Panc1 (cell line): ENCODE measurements at regions not wholly inside any gene's neighbourhood (a gene's known extent, or its start where the extent isn't known, plus 50 kb on each side); places are given as distances from the start of the nearest gene placed in this dataset.

ENCODE experiments used
- ATAC-seq: fragments of 200-7000 bp; cut with Tn5 transposase; 2 replicates; pipeline ENCODE4 v1.9.1; 2020; ENCODE audit warnings: mild to moderate bottlenecking, moderate library complexity
- BruUV-seq: library from RNA; stranded (reverse); fragments of 400-500 nt; replicated peaks from 2 replicates; lab custom pipeline; 2021; lab: Mats Ljungman, UMichigan
- CTCF ChIA-PET: fragments of 300-600 bp; sonication (Branson Sonifier 250); formaldehyde crosslinking; loops from one replicate; lab custom pipeline; 2022; ENCODE audit warnings: antibody characterized with exemption; lab: Charles Lee
- POLR2A ChIA-PET: fragments of 300-600 bp; sonication (Branson Sonifier 250); formaldehyde crosslinking; loops from one replicate; lab custom pipeline; 2022; ENCODE audit warnings: antibody characterized with exemption; lab: Charles Lee
- DNase-seq: peaks from one replicate; pipeline ENCODE4 v3.0.0-alpha.2; 2010; ENCODE audit warnings: low read depth, low spot score
- H3K27ac ChIP-seq: 2 replicates; pipeline ENCODE4 v1.5.1; 2011; ENCODE audit warnings: mild to moderate bottlenecking, low read length, inconsistent platforms
- H3K27me3 ChIP-seq: fragments of 200-500 bp; sonication (Bioruptor generic); 2 replicates; pipeline ENCODE4 v1.6.0; 2014; ENCODE audit warnings: low read length, inconsistent platforms; ENCODE audit not compliant: control insufficient read depth, insufficient read depth
- H3K36me3 ChIP-seq: fragments of 200-500 bp; sonication (Bioruptor generic); 2 replicates; pipeline ENCODE4 v1.5.1; 2014; ENCODE audit warnings: inconsistent platforms, mild to moderate bottlenecking, low read length, moderate library complexity; ENCODE audit not compliant: control insufficient read depth, insufficient read depth
- H3K4me1 ChIP-seq: 2 replicates; pipeline ENCODE4 v1.5.1; 2011; ENCODE audit warnings: inconsistent platforms, mild to moderate bottlenecking, low read length, moderate library complexity; ENCODE audit not compliant: control insufficient read depth, insufficient read depth
- H3K4me3 ChIP-seq, 2 experiments: 2 replicates each; pipeline ENCODE4 v1.5.1; 2011 to 2012; ENCODE audit warnings: low read depth in 2 of 2, low read length in 2 of 2, mild to moderate bottlenecking in 2 of 2, inconsistent platforms in 1 of 2, moderate library complexity in 1 of 2
- H3K9me3 ChIP-seq: fragments of 200-500 bp; sonication (Bioruptor generic); 2 replicates; pipeline ENCODE4 v1.5.1; 2014; ENCODE audit warnings: low read depth, mild to moderate bottlenecking, inconsistent platforms, low read length, moderate library complexity; ENCODE audit not compliant: control insufficient read depth, insufficient read depth
- CTCF ChIP-seq: fragments of 450-650 bp; IDR thresholded peaks from 2 replicates; pipeline ENCODE4 v1.5.1; 2017; ENCODE audit warnings: mild to moderate bottlenecking
- POLR2AphosphoS5 ChIP-seq: IDR thresholded peaks from 2 replicates; pipeline ENCODE4 v1.6.1; 2012; ENCODE audit warnings: mild to moderate bottlenecking, low read depth, low read length, moderate library complexity
- SIN3A ChIP-seq: IDR thresholded peaks from 2 replicates; pipeline ENCODE4 v1.6.1; 2012; ENCODE audit warnings: low read depth, mild to moderate bottlenecking, low read length, moderate library complexity, borderline replicate concordance; ENCODE audit not compliant: insufficient read depth
- TCF7L2 ChIP-seq: IDR thresholded peaks from 2 replicates; pipeline ENCODE4 v1.6.1; 2011; ENCODE audit warnings: mild to moderate bottlenecking, low read depth, low read length, inconsistent platforms
- in situ Hi-C: cut with HindIII; loops from 2 replicates; pipeline ENCODE4 v1.10.0; 2016; ENCODE audit warnings: low sequenced_read_pairs, low pct_unique_long_range_greater_than_20kb
- intact Hi-C: fragments of 100-400 bp; cut with micrococcal nuclease; formaldehyde crosslinking; loops from one replicate; pipeline ENCODE4 v1.10.0; 2022; ENCODE audit not compliant: unreplicated experiment
- TF ChIP-seq, protein P1 (sequence below), 2 experiments: IDR thresholded peaks; 2 replicates each; pipeline ENCODE4 v1.6.1; 2011 to 2012; ENCODE audit warnings: low read depth in 2 of 2, control low read depth in 1 of 2, low read length in 1 of 2, mild to moderate bottlenecking in 1 of 2, moderate library complexity in 1 of 2; ENCODE audit not compliant: insufficient read depth in 1 of 2

DNA sequence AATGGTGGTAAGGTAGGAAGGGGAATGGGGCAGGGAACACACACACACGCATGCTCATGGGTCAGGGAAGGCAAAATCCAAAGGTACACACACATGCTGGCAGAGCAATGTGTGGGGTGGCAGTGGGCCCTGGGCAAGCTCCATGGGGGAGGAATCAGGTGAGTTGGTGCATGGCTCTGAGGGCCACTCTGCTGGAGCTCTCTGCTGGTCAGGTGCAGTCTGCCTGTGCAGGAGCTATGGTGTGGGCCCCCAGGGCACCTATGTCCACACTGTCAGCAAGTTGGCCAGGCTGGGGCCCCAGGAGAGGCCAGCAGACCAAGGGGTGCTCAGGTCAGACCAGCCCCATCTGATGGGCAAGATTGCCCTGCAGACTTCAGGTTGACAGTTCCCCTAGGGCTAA lies 90.1 kb upstream of the GAP43 start:
- no peaks in the 10 kb centered on the region for H3K36me3 ChIP-seq
- no peaks in the 10 kb centered on the region for H3K9me3 ChIP-seq
- no peak overlapping the region for H3K4me3 ChIP-seq
- ChIA-PET CTCF (no interaction called here), POLR2A (no interaction called here)
- intact Hi-C loops (no loop called here), in situ Hi-C loops (no loop called here)
- no peak overlapping the region for H3K27ac ChIP-seq
- no peaks in the 10 kb centered on the region for H3K27me3 ChIP-seq
- no peaks in the 10 kb centered on the region for H3K4me1 ChIP-seq
- ATAC-seq (no peak), DNase-seq (no peak)
- no peak for TF ChIP-seq SIN3A
- no peak for TF ChIP-seq CTCF
- TF ChIP-seq, protein P1, sequence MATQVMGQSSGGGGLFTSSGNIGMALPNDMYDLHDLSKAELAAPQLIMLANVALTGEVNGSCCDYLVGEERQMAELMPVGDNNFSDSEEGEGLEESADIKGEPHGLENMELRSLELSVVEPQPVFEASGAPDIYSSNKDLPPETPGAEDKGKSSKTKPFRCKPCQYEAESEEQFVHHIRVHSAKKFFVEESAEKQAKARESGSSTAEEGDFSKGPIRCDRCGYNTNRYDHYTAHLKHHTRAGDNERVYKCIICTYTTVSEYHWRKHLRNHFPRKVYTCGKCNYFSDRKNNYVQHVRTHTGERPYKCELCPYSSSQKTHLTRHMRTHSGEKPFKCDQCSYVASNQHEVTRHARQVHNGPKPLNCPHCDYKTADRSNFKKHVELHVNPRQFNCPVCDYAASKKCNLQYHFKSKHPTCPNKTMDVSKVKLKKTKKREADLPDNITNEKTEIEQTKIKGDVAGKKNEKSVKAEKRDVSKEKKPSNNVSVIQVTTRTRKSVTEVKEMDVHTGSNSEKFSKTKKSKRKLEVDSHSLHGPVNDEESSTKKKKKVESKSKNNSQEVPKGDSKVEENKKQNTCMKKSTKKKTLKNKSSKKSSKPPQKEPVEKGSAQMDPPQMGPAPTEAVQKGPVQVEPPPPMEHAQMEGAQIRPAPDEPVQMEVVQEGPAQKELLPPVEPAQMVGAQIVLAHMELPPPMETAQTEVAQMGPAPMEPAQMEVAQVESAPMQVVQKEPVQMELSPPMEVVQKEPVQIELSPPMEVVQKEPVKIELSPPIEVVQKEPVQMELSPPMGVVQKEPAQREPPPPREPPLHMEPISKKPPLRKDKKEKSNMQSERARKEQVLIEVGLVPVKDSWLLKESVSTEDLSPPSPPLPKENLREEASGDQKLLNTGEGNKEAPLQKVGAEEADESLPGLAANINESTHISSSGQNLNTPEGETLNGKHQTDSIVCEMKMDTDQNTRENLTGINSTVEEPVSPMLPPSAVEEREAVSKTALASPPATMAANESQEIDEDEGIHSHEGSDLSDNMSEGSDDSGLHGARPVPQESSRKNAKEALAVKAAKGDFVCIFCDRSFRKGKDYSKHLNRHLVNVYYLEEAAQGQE (IDR thresholded peaks at IDR 0.05; ENCODE audit: insufficient read depth in 1 of 2, low read depth in 2 of 2, low read length in 1 of 2): no peak
- no peak for TF ChIP-seq POLR2AphosphoS5
- BruUV-seq: no TSS peak

DNA sequence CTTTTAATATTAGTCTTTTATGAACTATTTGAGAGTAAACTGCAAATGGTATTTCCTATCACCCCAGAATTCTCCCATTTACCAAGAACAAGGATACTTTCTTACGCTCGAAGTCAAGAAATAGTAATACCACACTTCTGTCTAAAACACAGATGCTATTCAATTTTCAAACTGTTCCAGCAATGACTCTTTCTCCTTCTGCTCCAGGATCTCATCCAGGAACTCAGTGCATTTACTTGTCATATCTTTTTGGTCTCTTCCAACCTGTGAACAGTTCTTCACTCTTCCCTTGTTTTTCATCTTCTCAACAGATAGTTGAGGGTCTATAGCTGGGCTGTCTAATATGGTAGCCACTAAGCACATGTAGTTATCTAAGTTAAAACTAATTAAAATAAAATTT lies 87.1 kb upstream of the GAP43 start:
- CTCF ChIA-PET: no interaction called here
- in situ Hi-C loops (no loop called here), intact Hi-C loops (no loop called here)
- Histone ChIP-seq H3K4me3 (no peak overlapping the region), H3K27me3 (no peaks in the 10 kb centered on the region), H3K9me3 (no peaks in the 10 kb centered on the region), H3K27ac (no peak overlapping the region), H3K4me1 (no peaks in the 10 kb centered on the region), H3K36me3 (no peaks in the 10 kb centered on the region)
- BruUV-seq: no TSS peak
- POLR2A ChIA-PET: no interaction called here
- no peak for ATAC-seq
- no peak for TF ChIP-seq POLR2AphosphoS5
- TF ChIP-seq SIN3A: no peak
- TF ChIP-seq CTCF: no peak
- TF ChIP-seq TCF7L2: no peak
- TF ChIP-seq, protein P1 (IDR thresholded peaks at IDR 0.05; ENCODE audit: insufficient read depth in 1 of 2, low read depth in 2 of 2, low read length in 1 of 2): no peak
- DNase-seq: no peak
